GM12891 (cell line): ENCODE measurements at regions not wholly inside any gene's neighbourhood (a gene's known extent, or its start where the extent isn't known, plus 50 kb on each side); places are given as distances from the start of the nearest gene placed in this dataset.

ENCODE experiments used
- POLR2A ChIP-seq: IDR thresholded peaks from 2 replicates; pipeline ENCODE4 v1.6.1; 2011; ENCODE audit warnings: low read depth, low read length, control low read depth
- POLR2AphosphoS5 ChIP-seq: IDR thresholded peaks from 2 replicates; pipeline ENCODE4 v1.6.1; 2011; ENCODE audit warnings: low read depth, low read length, control low read depth
- TAF1 ChIP-seq: IDR thresholded peaks from 2 replicates; pipeline ENCODE4 v1.6.1; 2011; ENCODE audit warnings: low read depth, low read length, control low read depth

DNA sequence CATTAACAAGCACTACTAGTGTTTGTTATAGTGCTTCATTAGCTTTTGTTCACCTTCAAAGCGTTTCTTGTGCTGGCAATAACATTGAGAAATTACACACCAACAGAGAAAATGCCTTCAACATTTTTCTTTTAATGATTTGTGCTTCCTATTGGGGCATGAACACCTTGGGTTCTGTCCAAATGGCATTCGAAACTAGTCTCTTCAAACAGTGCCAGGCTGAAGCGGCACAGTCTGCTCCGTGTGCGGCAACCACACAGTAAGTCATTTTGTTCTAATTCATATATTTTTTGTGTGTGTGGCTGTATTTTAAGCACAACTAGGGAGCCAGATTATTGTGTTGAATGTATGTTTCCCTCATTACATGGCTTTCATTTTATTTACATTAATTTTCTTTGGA, 414.7 kb upstream of the SGCD start:
- TF ChIP-seq POLR2A (no peak), POLR2AphosphoS5 (no peak), TAF1 (no peak)
